ENCODE measurements at regions not wholly inside any gene's neighbourhood (a gene's known extent, or its start where the extent isn't known, plus 50 kb on each side); places are given as distances from the start of the nearest gene placed in this dataset.

GRCh38 chr1:188382851-188383250 lies 1554.1 kb downstream of the PLA2G4A start:
- Histone ChIP-seq H3K27me3 (ENCODE audit: control insufficient read depth, insufficient read depth, low read length) (no peaks in the 10 kb centered on the region), H3K4me1 (ENCODE audit: control insufficient read depth, insufficient read depth, low read length) (no peaks in the 10 kb centered on the region), H3K9me3 (ENCODE audit: control insufficient read depth, low read depth, low read length) (no peaks in the 10 kb centered on the region), H3K4me3 (ENCODE audit: low read length) (no peak overlapping the region), H3K27ac (ENCODE audit: low read length) (no peak overlapping the region), H3K36me3 (ENCODE audit: control insufficient read depth, insufficient read depth, low read length) (no peaks in the 10 kb centered on the region)
- no peak for DNase-seq
- WGBS (ENCODE audit: insufficient coverage, low lambda C conversion rate) = 100% methylated on average over 1 of the region's 2 CpGs

DNA sequence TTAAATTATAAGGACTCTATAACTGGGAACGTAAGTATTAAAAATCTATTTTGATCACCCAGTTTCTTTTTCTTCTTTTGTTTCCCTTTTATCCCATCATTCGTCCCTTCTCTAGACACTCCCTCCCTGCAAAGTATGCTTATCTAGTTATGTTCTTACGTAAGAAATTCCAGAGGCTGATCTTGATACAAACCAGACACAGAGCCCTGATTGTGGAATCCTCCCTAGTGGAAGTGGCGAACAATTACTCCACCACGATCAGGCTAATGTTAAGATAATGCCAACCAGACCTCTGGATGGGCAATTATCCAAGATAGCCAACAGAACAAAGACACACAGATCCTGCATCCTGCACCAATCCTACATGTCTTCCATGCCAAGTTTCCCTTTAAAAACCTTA lies 1557.4 kb downstream of the PLA2G4A start:
- Histone ChIP-seq H3K4me3 (ENCODE audit: low read length) (no peak overlapping the region), H3K9me3 (ENCODE audit: control insufficient read depth, low read depth, low read length) (no peaks in the 10 kb centered on the region), H3K27me3 (ENCODE audit: control insufficient read depth, insufficient read depth, low read length) (no peaks in the 10 kb centered on the region), H3K27ac (ENCODE audit: low read length) (no peak overlapping the region), H3K36me3 (ENCODE audit: control insufficient read depth, insufficient read depth, low read length) (no peaks in the 10 kb centered on the region), H3K4me1 (ENCODE audit: control insufficient read depth, insufficient read depth, low read length) (no peaks in the 10 kb centered on the region)
- 75% methylated on average over 1 of the region's 5 CpGs for WGBS (ENCODE audit: insufficient coverage, low lambda C conversion rate)
- DNase-seq = peak in 1 of 2 donors; percentile 9

DNA sequence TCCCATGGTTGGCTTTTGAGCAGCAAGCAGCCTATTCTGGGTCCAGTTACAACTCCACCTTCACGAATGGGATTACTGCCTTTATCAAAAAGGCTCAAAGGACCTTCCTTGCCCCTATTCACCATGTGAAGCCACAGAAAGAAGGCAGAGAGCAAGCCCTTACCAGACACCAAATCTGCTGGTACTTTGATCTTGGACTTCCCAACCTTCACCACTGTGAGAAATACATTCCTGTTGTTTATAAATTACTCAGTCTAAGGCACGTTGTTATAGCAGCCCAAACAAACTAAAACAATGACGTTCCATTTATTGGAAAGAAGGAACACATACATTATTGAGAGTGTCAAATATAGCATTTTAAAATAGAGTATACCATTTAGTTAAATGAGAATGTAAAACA lies 1557.9 kb downstream of the PLA2G4A start:
- H3K4me1 ChIP-seq (ENCODE audit: control insufficient read depth, insufficient read depth, low read length) = no peaks in the 10 kb centered on the region
- H3K4me3 ChIP-seq (ENCODE audit: low read length) = no peak overlapping the region
- WGBS (ENCODE audit: insufficient coverage, low lambda C conversion rate) = 75% methylated on average over 1 of the region's 3 CpGs
- H3K27me3 ChIP-seq (ENCODE audit: control insufficient read depth, insufficient read depth, low read length) = no peaks in the 10 kb centered on the region
- H3K9me3 ChIP-seq (ENCODE audit: control insufficient read depth, low read depth, low read length) = no peaks in the 10 kb centered on the region
- DNase-seq = no peak
- no peak overlapping the region for H3K27ac ChIP-seq (ENCODE audit: low read length)
- no peaks in the 10 kb centered on the region for H3K36me3 ChIP-seq (ENCODE audit: control insufficient read depth, insufficient read depth, low read length)

- no peak for DNase-seq
- 100% methylated on average over 1 of the region's 1 CpG for WGBS (ENCODE audit: insufficient coverage, low lambda C conversion rate)
- Histone ChIP-seq H3K4me3 (ENCODE audit: low read length) (no peak overlapping the region), H3K27ac (ENCODE audit: low read length) (no peak overlapping the region), H3K36me3 (ENCODE audit: control insufficient read depth, insufficient read depth, low read length) (no peaks in the 10 kb centered on the region), H3K4me1 (ENCODE audit: control insufficient read depth, insufficient read depth, low read length) (no peaks in the 10 kb centered on the region), H3K9me3 (ENCODE audit: control insufficient read depth, low read depth, low read length) (no peaks in the 10 kb centered on the region), H3K27me3 (ENCODE audit: control insufficient read depth, insufficient read depth, low read length) (no peaks in the 10 kb centered on the region)
Observed at GRCh38 chr1:188394677-188395076, 1565.9 kb downstream of the PLA2G4A start.

- Histone ChIP-seq H3K36me3 (ENCODE audit: control insufficient read depth, insufficient read depth, low read length) (no peaks in the 10 kb centered on the region), H3K27me3 (ENCODE audit: control insufficient read depth, insufficient read depth, low read length) (no peaks in the 10 kb centered on the region), H3K9me3 (ENCODE audit: control insufficient read depth, low read depth, low read length) (no peaks in the 10 kb centered on the region), H3K27ac (ENCODE audit: low read length) (no peak overlapping the region), H3K4me3 (ENCODE audit: low read length) (no peak overlapping the region), H3K4me1 (ENCODE audit: control insufficient read depth, insufficient read depth, low read length) (no peaks in the 10 kb centered on the region)
- no CpG with 5 or more reads among the region's 2 CpGs for WGBS (ENCODE audit: insufficient coverage, low lambda C conversion rate)
- DNase-seq = no peak
Observed at GRCh38 chr1:188397521-188397920, 1568.8 kb downstream of the PLA2G4A start.

GRCh38 chr1:188402986-188403385 lies 1574.2 kb downstream of the PLA2G4A start:
- Histone ChIP-seq H3K27ac (ENCODE audit: low read length) (no peak overlapping the region), H3K36me3 (ENCODE audit: control insufficient read depth, insufficient read depth, low read length) (no peaks in the 10 kb centered on the region), H3K4me3 (ENCODE audit: low read length) (no peak overlapping the region), H3K4me1 (ENCODE audit: control insufficient read depth, insufficient read depth, low read length) (no peaks in the 10 kb centered on the region), H3K27me3 (ENCODE audit: control insufficient read depth, insufficient read depth, low read length) (no peaks in the 10 kb centered on the region), H3K9me3 (ENCODE audit: control insufficient read depth, low read depth, low read length) (no peaks in the 10 kb centered on the region)
- no peak for DNase-seq
- 100% methylated on average over 1 of the region's 3 CpGs for WGBS (ENCODE audit: insufficient coverage, low lambda C conversion rate)

GRCh38 chr1:188406636-188407035 lies 1577.9 kb downstream of the PLA2G4A start:
- Histone ChIP-seq H3K4me1 (ENCODE audit: control insufficient read depth, insufficient read depth, low read length) (no peaks in the 10 kb centered on the region), H3K9me3 (ENCODE audit: control insufficient read depth, low read depth, low read length) (no peaks in the 10 kb centered on the region), H3K36me3 (ENCODE audit: control insufficient read depth, insufficient read depth, low read length) (no peaks in the 10 kb centered on the region), H3K4me3 (ENCODE audit: low read length) (no peak overlapping the region), H3K27ac (ENCODE audit: low read length) (no peak overlapping the region), H3K27me3 (ENCODE audit: control insufficient read depth, insufficient read depth, low read length) (no peaks in the 10 kb centered on the region)
- no peak for DNase-seq
- WGBS (ENCODE audit: insufficient coverage, low lambda C conversion rate) = 78% methylated on average over 2 of the region's 2 CpGs

GRCh38 chr1:188420177-188420576 lies 1591.4 kb downstream of the PLA2G4A start:
- H3K36me3 ChIP-seq (ENCODE audit: control insufficient read depth, insufficient read depth, low read length) = no peaks in the 10 kb centered on the region
- no peaks in the 10 kb centered on the region for H3K9me3 ChIP-seq (ENCODE audit: control insufficient read depth, low read depth, low read length)
- H3K27me3 ChIP-seq (ENCODE audit: control insufficient read depth, insufficient read depth, low read length) = no peaks in the 10 kb centered on the region
- 92% methylated on average over 1 of the region's 1 CpG for WGBS (ENCODE audit: insufficient coverage, low lambda C conversion rate)
- no peak overlapping the region for H3K4me3 ChIP-seq (ENCODE audit: low read length)
- DNase-seq = no peak
- no peak overlapping the region for H3K27ac ChIP-seq (ENCODE audit: low read length)
- H3K4me1 ChIP-seq (ENCODE audit: control insufficient read depth, insufficient read depth, low read length) = no peaks in the 10 kb centered on the region

DNA sequence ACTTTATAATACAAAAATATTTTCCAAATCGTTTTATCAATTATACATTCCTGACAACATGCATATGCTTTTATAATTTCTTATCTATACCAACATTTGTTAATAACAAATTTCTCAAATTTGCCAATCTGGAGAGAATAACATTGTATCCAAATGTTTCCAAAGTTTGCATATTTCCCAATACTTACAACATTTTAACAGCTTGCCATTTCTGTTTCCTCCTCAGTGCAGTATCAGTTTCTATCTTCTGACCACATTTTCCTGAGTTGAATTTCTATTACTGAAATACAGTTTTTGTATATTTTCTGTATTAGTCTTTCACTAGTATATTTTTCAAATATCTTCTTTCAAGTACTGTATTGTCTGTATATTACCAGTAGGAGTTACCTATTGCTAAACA lies 1594.3 kb downstream of the PLA2G4A start:
- no peak overlapping the region for H3K4me3 ChIP-seq (ENCODE audit: low read length)
- WGBS (ENCODE audit: insufficient coverage, low lambda C conversion rate) = 80% methylated on average over 1 of the region's 1 CpG
- no peaks in the 10 kb centered on the region for H3K4me1 ChIP-seq (ENCODE audit: control insufficient read depth, insufficient read depth, low read length)
- no peak for DNase-seq
- H3K27me3 ChIP-seq (ENCODE audit: control insufficient read depth, insufficient read depth, low read length) = no peaks in the 10 kb centered on the region
- no peak overlapping the region for H3K27ac ChIP-seq (ENCODE audit: low read length)
- no peaks in the 10 kb centered on the region for H3K9me3 ChIP-seq (ENCODE audit: control insufficient read depth, low read depth, low read length)
- H3K36me3 ChIP-seq (ENCODE audit: control insufficient read depth, insufficient read depth, low read length) = no peaks in the 10 kb centered on the region

- Histone ChIP-seq H3K9me3 (ENCODE audit: control insufficient read depth, low read depth, low read length) (no peaks in the 10 kb centered on the region), H3K36me3 (ENCODE audit: control insufficient read depth, insufficient read depth, low read length) (no peaks in the 10 kb centered on the region), H3K4me1 (ENCODE audit: control insufficient read depth, insufficient read depth, low read length) (no peaks in the 10 kb centered on the region), H3K27ac (ENCODE audit: low read length) (no peak overlapping the region), H3K4me3 (ENCODE audit: low read length) (no peak overlapping the region), H3K27me3 (ENCODE audit: control insufficient read depth, insufficient read depth, low read length) (no peaks in the 10 kb centered on the region)
- DNase-seq = no peak
- 83% methylated on average over 1 of the region's 1 CpG for WGBS (ENCODE audit: insufficient coverage, low lambda C conversion rate)
Observed at GRCh38 chr1:188424176-188424575, 1595.4 kb downstream of the PLA2G4A start.

- no peak for DNase-seq
- 83% methylated on average over 3 of the region's 4 CpGs for WGBS (ENCODE audit: insufficient coverage, low lambda C conversion rate)
- Histone ChIP-seq H3K9me3 (ENCODE audit: control insufficient read depth, low read depth, low read length) (no peaks in the 10 kb centered on the region), H3K27me3 (ENCODE audit: control insufficient read depth, insufficient read depth, low read length) (no peaks in the 10 kb centered on the region), H3K27ac (ENCODE audit: low read length) (no peak overlapping the region), H3K4me3 (ENCODE audit: low read length) (no peak overlapping the region), H3K4me1 (ENCODE audit: control insufficient read depth, insufficient read depth, low read length) (no peaks in the 10 kb centered on the region), H3K36me3 (ENCODE audit: control insufficient read depth, insufficient read depth, low read length) (no peaks in the 10 kb centered on the region)
Observed at GRCh38 chr1:188425687-188426086, 1596.9 kb downstream of the PLA2G4A start.
